GM23338 (cell line): ENCODE measurements at regions not wholly inside any gene's neighbourhood (a gene's known extent, or its start where the extent isn't known, plus 50 kb on each side); places are given as distances from the start of the nearest gene placed in this dataset.

Experiments
- ATAC-seq: fragments of 200-7000 bp; cut with Tn5 transposase; 3 replicates; pipeline ENCODE4 v1.9.1; 2020
- DNase-seq: peaks from one replicate; pipeline ENCODE4 v3.0.0-alpha.2; 2015; ENCODE audit warnings: low spot score
- H2AFZ ChIP-seq: fragments of 200-600 bp; sonication (generic); 2 replicates; pipeline ENCODE4 v1.8.0; 2016; ENCODE audit warnings: antibody characterized with exemption, mild to moderate bottlenecking, moderate library complexity
- H3F3A ChIP-seq: fragments of 200-600 bp; sonication (generic); replicated peaks from 2 replicates; pipeline ENCODE4 v1.8.0; 2017; ENCODE audit warnings: antibody characterized with exemption, mixed run types, low read depth
- H3K27ac ChIP-seq: fragments of 200-600 bp; sonication (generic); 2 replicates; pipeline ENCODE4 v1.6.1; 2016; ENCODE audit warnings: low read depth
- H3K27me3 ChIP-seq: fragments of 200-600 bp; sonication (generic); 2 replicates; pipeline ENCODE4 v1.8.0; 2016; ENCODE audit warnings: mild to moderate bottlenecking, mixed run types, moderate library complexity; ENCODE audit not compliant: insufficient read depth
- H3K36me3 ChIP-seq: fragments of 200-600 bp; sonication (generic); 2 replicates; pipeline ENCODE4 v1.8.0; 2016; ENCODE audit warnings: mild to moderate bottlenecking; ENCODE audit not compliant: insufficient read depth
- H3K4me1 ChIP-seq: fragments of 200-600 bp; sonication (generic); 2 replicates; pipeline ENCODE4 v1.8.0; 2016; ENCODE audit warnings: mild to moderate bottlenecking, moderate library complexity; ENCODE audit not compliant: insufficient read depth
- H3K4me2 ChIP-seq: fragments of 200-600 bp; sonication (generic); 2 replicates; pipeline ENCODE4 v1.7.1; 2017; ENCODE audit warnings: mixed run types
- H3K4me3 ChIP-seq: fragments of 200-600 bp; sonication (generic); 2 replicates; pipeline ENCODE4 v1.6.1; 2016; ENCODE audit warnings: mixed run types
- H3K79me2 ChIP-seq: fragments of 200-600 bp; sonication (generic); replicated peaks from 2 replicates; pipeline ENCODE4 v1.8.0; 2017; ENCODE audit warnings: mild to moderate bottlenecking; ENCODE audit not compliant: insufficient read depth
- H3K9me2 ChIP-seq: fragments of 200-600 bp; sonication (generic); 2 replicates; pipeline ENCODE4 v1.8.0; 2017; ENCODE audit not compliant: insufficient read depth
- H4K20me1 ChIP-seq: fragments of 200-600 bp; sonication (generic); replicated peaks from 2 replicates; pipeline ENCODE4 v1.8.0; 2017; ENCODE audit warnings: mild to moderate bottlenecking; ENCODE audit not compliant: insufficient read depth
- H3K27ac Mint-ChIP-seq: 2 replicates; pipeline ENCODE4 v1.8.0; 2020; ENCODE audit warnings: inconsistent platforms, mild to moderate bottlenecking, moderate library complexity, mixed read lengths
- H3K27me3 Mint-ChIP-seq: 3 replicates; pipeline ENCODE4 v1.8.0; 2022; ENCODE audit warnings: low read depth, mild to moderate bottlenecking, moderate library complexity, mixed read lengths, inconsistent platforms; ENCODE audit not compliant: insufficient read depth, poor library complexity
- H3K36me3 Mint-ChIP-seq: 3 replicates; pipeline ENCODE4 v1.8.0; 2021; ENCODE audit warnings: low read depth, mild to moderate bottlenecking, inconsistent platforms, moderate library complexity, mixed read lengths
- H3K4me1 Mint-ChIP-seq: 3 replicates; pipeline ENCODE4 v1.8.0; 2020; ENCODE audit warnings: mild to moderate bottlenecking, inconsistent platforms, mixed read lengths
- H3K4me3 Mint-ChIP-seq: 3 replicates; pipeline ENCODE4 v1.8.0; 2021; ENCODE audit warnings: moderate library complexity, mild to moderate bottlenecking, inconsistent platforms, mixed read lengths
- H3K9me3 Mint-ChIP-seq: 3 replicates; pipeline ENCODE4 v1.8.0; 2020; ENCODE audit warnings: moderate library complexity, mild to moderate bottlenecking, inconsistent platforms, mixed read lengths
- EZH2 ChIP-seq: fragments of 200-600 bp; sonication (generic); IDR thresholded peaks from one replicate; pipeline ENCODE4 v1.8.0; 2017; ENCODE audit warnings: antibody characterized with exemption, mild to moderate bottlenecking, low read depth; ENCODE audit not compliant: unreplicated experiment
- JUNB ChIP-seq: IDR thresholded peaks from one replicate; pipeline ENCODE4 v1.6.1; 2016; ENCODE audit warnings: antibody characterized with exemption; ENCODE audit not compliant: unreplicated experiment
- NANOG ChIP-seq: IDR thresholded peaks from 2 replicates; pipeline ENCODE4 v1.6.1; 2016; ENCODE audit warnings: antibody characterized with exemption, borderline replicate concordance
- POLR2AphosphoS5 ChIP-seq: IDR thresholded peaks from 2 replicates; pipeline ENCODE4 v1.6.1; 2016; ENCODE audit warnings: antibody characterized with exemption, low read depth
- STAT1 ChIP-seq: IDR thresholded peaks from one replicate; pipeline ENCODE4 v1.6.1; 2016; ENCODE audit warnings: antibody characterized with exemption; ENCODE audit not compliant: unreplicated experiment
- ZNF114 ChIP-seq: fragments of 250-450 bp; sonication (Bioruptor Pico); IDR thresholded peaks from 2 replicates; pipeline ENCODE4 v1.5.0; 2020; ENCODE audit warnings: mild to moderate bottlenecking, moderate library complexity
- ZNF331 ChIP-seq: fragments of 250-450 bp; sonication (Bioruptor Pico); IDR thresholded peaks from 2 replicates; pipeline ENCODE4 v1.5.0; 2020; ENCODE audit warnings: low read depth, mild to moderate bottlenecking, moderate library complexity
- ZNF462 ChIP-seq: fragments of 250-450 bp; sonication (Bioruptor Pico); IDR thresholded peaks from 2 replicates; pipeline ENCODE4 v1.5.0; 2020; ENCODE audit warnings: mild to moderate bottlenecking, moderate library complexity
- TF ChIP-seq, protein P1 (sequence below): IDR thresholded peaks from 2 replicates; pipeline ENCODE4 v1.6.1; 2016; ENCODE audit warnings: antibody characterized with exemption
- TF ChIP-seq, protein P2 (sequence below): IDR thresholded peaks from one replicate; pipeline ENCODE4 v1.6.1; 2018; ENCODE audit warnings: antibody characterized with exemption; ENCODE audit not compliant: unreplicated experiment
- TF ChIP-seq, protein P3 (sequence below), 2 experiments: fragments of 200-600 bp in 1 of 2; sonication (generic) in 1 of 2; conservative IDR thresholded peaks; 2 replicates each; pipeline versions ENCODE4 v1.5.1 to v1.6.1; 2016 to 2017; ENCODE audit warnings: antibody characterized with exemption in 2 of 2, low read depth in 2 of 2, mild to moderate bottlenecking in 2 of 2, moderate library complexity in 1 of 2

- TF ChIP-seq, protein P1, sequence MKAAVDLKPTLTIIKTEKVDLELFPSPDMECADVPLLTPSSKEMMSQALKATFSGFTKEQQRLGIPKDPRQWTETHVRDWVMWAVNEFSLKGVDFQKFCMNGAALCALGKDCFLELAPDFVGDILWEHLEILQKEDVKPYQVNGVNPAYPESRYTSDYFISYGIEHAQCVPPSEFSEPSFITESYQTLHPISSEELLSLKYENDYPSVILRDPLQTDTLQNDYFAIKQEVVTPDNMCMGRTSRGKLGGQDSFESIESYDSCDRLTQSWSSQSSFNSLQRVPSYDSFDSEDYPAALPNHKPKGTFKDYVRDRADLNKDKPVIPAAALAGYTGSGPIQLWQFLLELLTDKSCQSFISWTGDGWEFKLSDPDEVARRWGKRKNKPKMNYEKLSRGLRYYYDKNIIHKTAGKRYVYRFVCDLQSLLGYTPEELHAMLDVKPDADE: no peak
Observed at GRCh38 chr2:128600581-128601297, 282.1 kb upstream of the HS6ST1 start (continued).

GRCh38 chr2:128601298-128602037 lies 282.8 kb upstream of the HS6ST1 start:
- ATAC-seq (peak; percentile 48), DNase-seq (no peak)
- Histone ChIP-seq H3K27me3 (no peaks in the 10 kb centered on the region), H3K4me1 (no peaks in the 10 kb centered on the region), H3F3A (no peaks in the 10 kb centered on the region), H4K20me1 (no peaks in the 10 kb centered on the region), H3K79me2 (no peaks in the 10 kb centered on the region), H3K4me2 (no peak overlapping the region), H3K9me2 (peaks cover 7% of the 10 kb centered on the region; the same call in 1 of the 2 replicates), H2AFZ (no peak overlapping the region), H3K27ac (no peak overlapping the region), H3K4me3 (no peak overlapping the region), H3K36me3 (no peaks in the 10 kb centered on the region)
- Mint-ChIP-seq H3K27ac (no peak overlapping the region), H3K36me3 (no peaks in the 10 kb centered on the region), H3K4me1 (no peaks in the 10 kb centered on the region; the same call in 2 of the 3 replicates), H3K27me3 (peaks cover 8% of the 10 kb centered on the region), H3K4me3 (no peak overlapping the region), H3K9me3 (no peaks in the 10 kb centered on the region)
- TF ChIP-seq JUNB (no peak), ZNF331 (CRISPR knock-in tag) (no peak), ZNF114 (CRISPR knock-in tag) (no peak), POLR2AphosphoS5 (no peak), EZH2 (no peak), ZNF462 (CRISPR knock-in tag) (no peak), NANOG (no peak), STAT1 (no peak)
- TF ChIP-seq, protein P2, sequence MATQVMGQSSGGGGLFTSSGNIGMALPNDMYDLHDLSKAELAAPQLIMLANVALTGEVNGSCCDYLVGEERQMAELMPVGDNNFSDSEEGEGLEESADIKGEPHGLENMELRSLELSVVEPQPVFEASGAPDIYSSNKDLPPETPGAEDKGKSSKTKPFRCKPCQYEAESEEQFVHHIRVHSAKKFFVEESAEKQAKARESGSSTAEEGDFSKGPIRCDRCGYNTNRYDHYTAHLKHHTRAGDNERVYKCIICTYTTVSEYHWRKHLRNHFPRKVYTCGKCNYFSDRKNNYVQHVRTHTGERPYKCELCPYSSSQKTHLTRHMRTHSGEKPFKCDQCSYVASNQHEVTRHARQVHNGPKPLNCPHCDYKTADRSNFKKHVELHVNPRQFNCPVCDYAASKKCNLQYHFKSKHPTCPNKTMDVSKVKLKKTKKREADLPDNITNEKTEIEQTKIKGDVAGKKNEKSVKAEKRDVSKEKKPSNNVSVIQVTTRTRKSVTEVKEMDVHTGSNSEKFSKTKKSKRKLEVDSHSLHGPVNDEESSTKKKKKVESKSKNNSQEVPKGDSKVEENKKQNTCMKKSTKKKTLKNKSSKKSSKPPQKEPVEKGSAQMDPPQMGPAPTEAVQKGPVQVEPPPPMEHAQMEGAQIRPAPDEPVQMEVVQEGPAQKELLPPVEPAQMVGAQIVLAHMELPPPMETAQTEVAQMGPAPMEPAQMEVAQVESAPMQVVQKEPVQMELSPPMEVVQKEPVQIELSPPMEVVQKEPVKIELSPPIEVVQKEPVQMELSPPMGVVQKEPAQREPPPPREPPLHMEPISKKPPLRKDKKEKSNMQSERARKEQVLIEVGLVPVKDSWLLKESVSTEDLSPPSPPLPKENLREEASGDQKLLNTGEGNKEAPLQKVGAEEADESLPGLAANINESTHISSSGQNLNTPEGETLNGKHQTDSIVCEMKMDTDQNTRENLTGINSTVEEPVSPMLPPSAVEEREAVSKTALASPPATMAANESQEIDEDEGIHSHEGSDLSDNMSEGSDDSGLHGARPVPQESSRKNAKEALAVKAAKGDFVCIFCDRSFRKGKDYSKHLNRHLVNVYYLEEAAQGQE: no peak
- TF ChIP-seq, protein P3, sequence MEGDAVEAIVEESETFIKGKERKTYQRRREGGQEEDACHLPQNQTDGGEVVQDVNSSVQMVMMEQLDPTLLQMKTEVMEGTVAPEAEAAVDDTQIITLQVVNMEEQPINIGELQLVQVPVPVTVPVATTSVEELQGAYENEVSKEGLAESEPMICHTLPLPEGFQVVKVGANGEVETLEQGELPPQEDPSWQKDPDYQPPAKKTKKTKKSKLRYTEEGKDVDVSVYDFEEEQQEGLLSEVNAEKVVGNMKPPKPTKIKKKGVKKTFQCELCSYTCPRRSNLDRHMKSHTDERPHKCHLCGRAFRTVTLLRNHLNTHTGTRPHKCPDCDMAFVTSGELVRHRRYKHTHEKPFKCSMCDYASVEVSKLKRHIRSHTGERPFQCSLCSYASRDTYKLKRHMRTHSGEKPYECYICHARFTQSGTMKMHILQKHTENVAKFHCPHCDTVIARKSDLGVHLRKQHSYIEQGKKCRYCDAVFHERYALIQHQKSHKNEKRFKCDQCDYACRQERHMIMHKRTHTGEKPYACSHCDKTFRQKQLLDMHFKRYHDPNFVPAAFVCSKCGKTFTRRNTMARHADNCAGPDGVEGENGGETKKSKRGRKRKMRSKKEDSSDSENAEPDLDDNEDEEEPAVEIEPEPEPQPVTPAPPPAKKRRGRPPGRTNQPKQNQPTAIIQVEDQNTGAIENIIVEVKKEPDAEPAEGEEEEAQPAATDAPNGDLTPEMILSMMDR (conservative IDR thresholded peaks at IDR 0.05; ENCODE audit: low read depth in 2 of 2): no peak
